ENCODE measurements at regions not wholly inside any gene's neighbourhood (a gene's known extent, or its start where the extent isn't known, plus 50 kb on each side); places are given as distances from the start of the nearest gene placed in this dataset.

GRCh38 chr2:191738003-191738402 lies 60.1 kb downstream of the NABP1 start:
- no peak overlapping the region for H3K27ac ChIP-seq (ENCODE audit: low read depth in 1 of 3, low read length in 2 of 3)
- no peaks in the 10 kb centered on the region for H3K4me1 ChIP-seq (ENCODE audit: control insufficient read depth in 3 of 3, insufficient read depth in 2 of 3, low read depth in 1 of 3, low read length in 2 of 3)
- peaks cover 0 to 3% (median 0%) of the 10 kb centered on the region in 3 donors for H3K27me3 ChIP-seq (ENCODE audit: control insufficient read depth in 3 of 3, insufficient read depth in 3 of 3, low read length in 3 of 3)
- no peak overlapping the region for H3K4me3 ChIP-seq (ENCODE audit: low read depth in 1 of 3, low read length in 3 of 3)
- WGBS, 3 donors, result 85 to 94% (median 91%) methylated on average over 3 of the region's 3 CpGs
- FAIRE-seq, result no peak
- no peak for DNase-seq
- no peaks in the 10 kb centered on the region for H3K36me3 ChIP-seq (ENCODE audit: control insufficient read depth in 3 of 3, insufficient read depth in 2 of 3, low read depth in 1 of 3, low read length in 3 of 3)
- no peaks in the 10 kb centered on the region for H3K9me3 ChIP-seq (ENCODE audit: control insufficient read depth in 2 of 2, insufficient read depth in 1 of 2, low read depth in 1 of 2, low read length in 1 of 2)

DNA sequence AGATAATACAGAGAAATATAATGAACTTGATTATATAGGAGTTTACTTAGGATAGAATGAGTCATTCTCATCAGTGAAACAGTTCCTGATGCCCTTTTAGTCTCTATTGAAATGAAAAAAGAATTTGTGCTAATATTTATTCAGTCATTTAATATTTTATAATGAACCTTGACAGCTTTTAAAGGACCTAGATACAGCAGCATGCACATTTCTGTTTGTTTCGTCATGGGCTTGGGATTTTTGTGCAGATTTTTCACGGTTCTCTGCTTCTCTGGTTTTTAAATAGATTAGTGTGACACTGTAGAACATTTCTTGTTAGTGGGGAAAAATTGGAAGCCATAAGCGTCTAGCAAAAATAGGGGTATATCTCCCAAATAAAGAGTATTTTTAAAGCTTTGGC lies 60.7 kb downstream of the NABP1 start:
- no peaks in the 10 kb centered on the region for H3K36me3 ChIP-seq (ENCODE audit: control insufficient read depth in 3 of 3, insufficient read depth in 2 of 3, low read depth in 1 of 3, low read length in 3 of 3)
- WGBS, 3 donors, result 79 to 88% (median 85%) methylated on average over 3 of the region's 3 CpGs
- H3K27me3 ChIP-seq (ENCODE audit: control insufficient read depth in 3 of 3, insufficient read depth in 3 of 3, low read length in 3 of 3), result peaks cover 0 to 3% (median 0%) of the 10 kb centered on the region in 3 donors
- H3K4me1 ChIP-seq (ENCODE audit: control insufficient read depth in 3 of 3, insufficient read depth in 2 of 3, low read depth in 1 of 3, low read length in 2 of 3), result no peaks in the 10 kb centered on the region
- DNase-seq (no peak), FAIRE-seq (no peak)
- no peaks in the 10 kb centered on the region for H3K9me3 ChIP-seq (ENCODE audit: control insufficient read depth in 2 of 2, insufficient read depth in 1 of 2, low read depth in 1 of 2, low read length in 1 of 2)
- no peak overlapping the region for H3K4me3 ChIP-seq (ENCODE audit: low read depth in 1 of 3, low read length in 3 of 3)
- H3K27ac ChIP-seq (ENCODE audit: low read depth in 1 of 3, low read length in 2 of 3), result no peak overlapping the region

DNA sequence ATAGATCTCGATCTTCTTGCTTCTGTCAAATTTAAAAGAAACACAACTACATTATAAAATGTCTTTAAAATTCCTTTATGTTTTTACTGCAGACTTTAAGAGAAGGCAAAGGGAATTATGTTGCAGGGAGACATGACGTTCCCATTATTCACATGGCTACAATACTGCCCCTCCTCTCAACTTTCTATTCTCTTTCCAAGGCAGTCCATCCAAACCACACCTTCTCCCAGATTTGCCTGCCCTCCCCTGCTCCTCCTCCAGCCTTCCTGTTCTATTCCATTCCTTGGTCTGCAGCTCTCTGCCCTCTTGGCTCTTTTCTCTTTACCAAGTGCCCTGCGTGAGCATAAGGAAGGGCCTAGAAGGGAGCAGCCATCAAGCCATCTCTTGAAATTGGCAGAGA lies 61.3 kb downstream of the NABP1 start:
- no peak for FAIRE-seq
- no peak overlapping the region for H3K4me3 ChIP-seq (ENCODE audit: low read depth in 1 of 3, low read length in 3 of 3)
- H3K27me3 ChIP-seq (ENCODE audit: control insufficient read depth in 3 of 3, insufficient read depth in 3 of 3, low read length in 3 of 3), result peaks cover 0 to 3% (median 0%) of the 10 kb centered on the region in 3 donors
- H3K9me3 ChIP-seq (ENCODE audit: control insufficient read depth in 2 of 2, insufficient read depth in 1 of 2, low read depth in 1 of 2, low read length in 1 of 2), result no peaks in the 10 kb centered on the region
- H3K27ac ChIP-seq (ENCODE audit: low read depth in 1 of 3, low read length in 2 of 3), result no peak overlapping the region
- no peaks in the 10 kb centered on the region for H3K4me1 ChIP-seq (ENCODE audit: control insufficient read depth in 3 of 3, insufficient read depth in 2 of 3, low read depth in 1 of 3, low read length in 2 of 3)
- no peaks in the 10 kb centered on the region for H3K36me3 ChIP-seq (ENCODE audit: control insufficient read depth in 3 of 3, insufficient read depth in 2 of 3, low read depth in 1 of 3, low read length in 3 of 3)
- 75 to 86% (median 84%) methylated on average over 3 of the region's 3 CpGs for WGBS, 3 donors
- DNase-seq, result no peak

DNA sequence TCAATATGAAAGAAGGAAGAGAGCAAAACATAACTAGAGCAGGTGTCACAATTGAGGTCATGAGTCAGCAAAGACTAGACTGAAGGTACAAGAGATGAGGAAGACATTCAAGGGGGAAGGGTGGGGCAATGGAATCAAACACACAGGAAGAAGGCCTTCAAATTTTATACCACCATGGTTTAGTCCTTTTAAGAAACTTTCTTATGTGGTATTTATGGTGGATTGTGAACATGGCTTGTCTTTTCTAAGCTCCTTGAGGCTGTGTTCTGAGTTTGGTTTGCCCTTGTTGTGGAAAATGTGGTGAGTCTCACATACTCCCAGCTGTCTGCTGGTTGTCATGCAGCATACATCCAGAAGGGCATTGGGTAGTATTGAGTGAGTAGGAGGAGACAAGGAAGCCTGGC lies 62.1 kb downstream of the NABP1 start:
- Histone ChIP-seq H3K4me1 (ENCODE audit: control insufficient read depth in 3 of 3, insufficient read depth in 2 of 3, low read depth in 1 of 3, low read length in 2 of 3) (no peaks in the 10 kb centered on the region), H3K27ac (ENCODE audit: low read depth in 1 of 3, low read length in 2 of 3) (no peak overlapping the region), H3K36me3 (ENCODE audit: control insufficient read depth in 3 of 3, insufficient read depth in 2 of 3, low read depth in 1 of 3, low read length in 3 of 3) (no peaks in the 10 kb centered on the region), H3K9me3 (ENCODE audit: control insufficient read depth in 2 of 2, insufficient read depth in 1 of 2, low read depth in 1 of 2, low read length in 1 of 2) (no peaks in the 10 kb centered on the region), H3K4me3 (ENCODE audit: low read depth in 1 of 3, low read length in 3 of 3) (no peak overlapping the region), H3K27me3 (ENCODE audit: control insufficient read depth in 3 of 3, insufficient read depth in 3 of 3, low read length in 3 of 3) (peaks cover 0 to 3% (median 0%) of the 10 kb centered on the region in 3 donors)
- DNase-seq (no peak), FAIRE-seq (no peak)

DNA sequence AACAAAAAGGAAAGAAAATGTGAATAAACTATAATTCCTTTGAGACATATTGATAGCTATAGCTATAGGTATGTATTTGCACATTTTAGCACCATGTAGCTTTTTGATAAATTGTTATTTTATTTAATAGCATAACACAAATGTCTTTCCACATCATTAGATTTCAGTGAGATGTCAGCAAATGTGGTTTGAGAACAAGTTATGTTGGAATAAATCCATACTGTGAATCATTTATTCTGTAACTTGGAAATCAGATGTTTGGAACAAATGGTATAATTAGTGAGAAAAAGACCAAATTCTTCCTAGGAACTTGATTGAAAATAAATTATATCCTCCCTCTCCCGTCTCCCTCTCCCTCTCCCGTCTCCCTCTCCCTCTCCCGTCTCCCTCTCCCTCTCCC lies 62.8 kb downstream of the NABP1 start:
- Histone ChIP-seq H3K27me3 (ENCODE audit: control insufficient read depth in 3 of 3, insufficient read depth in 3 of 3, low read length in 3 of 3) (peaks cover 0 to 3% (median 0%) of the 10 kb centered on the region in 3 donors), H3K36me3 (ENCODE audit: control insufficient read depth in 3 of 3, insufficient read depth in 2 of 3, low read depth in 1 of 3, low read length in 3 of 3) (no peaks in the 10 kb centered on the region), H3K4me1 (ENCODE audit: control insufficient read depth in 3 of 3, insufficient read depth in 2 of 3, low read depth in 1 of 3, low read length in 2 of 3) (no peaks in the 10 kb centered on the region), H3K9me3 (ENCODE audit: control insufficient read depth in 2 of 2, insufficient read depth in 1 of 2, low read depth in 1 of 2, low read length in 1 of 2) (no peaks in the 10 kb centered on the region), H3K4me3 (ENCODE audit: low read depth in 1 of 3, low read length in 3 of 3) (no peak overlapping the region), H3K27ac (ENCODE audit: low read depth in 1 of 3, low read length in 2 of 3) (no peak overlapping the region)
- FAIRE-seq, result no peak
- 71 to 100% (median 100%) methylated on average over 1 to 2 of the region's 3 CpGs for whole genome bisulfite sequencing, 3 donors
- DNase-seq, result no peak

DNA sequence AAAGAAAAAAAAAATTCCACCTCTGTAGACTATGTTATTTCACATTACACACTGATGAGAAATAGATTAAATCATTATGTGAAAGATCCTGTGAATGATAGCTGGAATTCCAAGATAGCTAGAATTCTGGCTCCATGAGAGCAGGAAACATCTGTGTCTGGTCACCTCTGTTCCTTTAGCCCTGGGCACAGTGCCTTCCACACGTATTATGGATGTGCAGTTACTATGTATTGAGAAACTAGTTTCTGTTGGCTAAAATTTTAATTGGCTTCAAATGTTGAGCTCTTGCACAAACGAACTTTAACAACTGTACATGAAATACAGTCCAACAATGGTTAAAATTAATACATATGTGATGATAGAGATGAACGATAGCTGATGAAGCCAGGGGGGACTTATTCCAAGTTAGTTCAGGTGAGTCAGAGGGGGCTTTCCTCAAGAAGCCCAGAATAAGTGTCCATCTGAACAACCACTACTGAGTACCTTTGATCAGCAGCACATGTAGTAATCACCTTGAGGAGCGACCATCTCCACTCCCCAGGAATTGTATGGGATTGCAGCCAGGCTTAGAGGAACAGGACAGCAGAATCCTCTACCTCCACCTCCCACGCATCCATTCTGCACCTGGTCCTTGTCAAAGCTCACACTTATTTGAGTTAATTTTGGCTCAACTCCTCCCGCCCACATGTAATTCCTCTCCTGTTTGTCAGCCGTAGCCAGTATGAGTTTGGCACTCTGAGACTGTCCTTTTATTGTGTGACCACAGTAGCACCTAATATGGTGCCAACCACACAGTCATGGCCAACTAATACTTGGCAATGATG lies 68.6 kb downstream of the NABP1 start:
- no peak for FAIRE-seq

DNA sequence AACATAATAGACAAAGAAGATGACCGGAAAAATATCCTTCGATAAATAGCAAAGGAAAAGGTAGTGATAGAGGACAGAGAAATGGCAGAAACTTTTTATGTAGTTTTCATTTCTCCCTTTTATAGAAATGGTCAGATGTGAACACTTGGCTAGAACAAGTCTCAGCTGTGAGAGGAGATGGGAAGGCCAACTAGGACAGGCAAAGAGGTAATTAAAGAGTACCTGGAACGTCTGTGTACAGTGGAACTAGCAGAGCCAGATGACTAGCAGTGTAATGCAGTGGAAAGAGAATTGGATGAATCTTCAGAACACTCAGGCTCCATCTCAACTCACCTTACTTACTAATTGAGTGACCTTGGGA lies 69.2 kb downstream of the NABP1 start:
- Histone ChIP-seq H3K9me3 (ENCODE audit: control insufficient read depth in 2 of 2, insufficient read depth in 1 of 2, low read depth in 1 of 2, low read length in 1 of 2) (no peaks in the 10 kb centered on the region), H3K27ac (ENCODE audit: low read depth in 1 of 3, low read length in 2 of 3) (no peak overlapping the region), H3K4me3 (ENCODE audit: low read depth in 1 of 3, low read length in 3 of 3) (no peak overlapping the region), H3K4me1 (ENCODE audit: control insufficient read depth in 3 of 3, insufficient read depth in 2 of 3, low read depth in 1 of 3, low read length in 2 of 3) (no peaks in the 10 kb centered on the region), H3K27me3 (ENCODE audit: control insufficient read depth in 3 of 3, insufficient read depth in 3 of 3, low read length in 3 of 3) (no peaks in the 10 kb centered on the region), H3K36me3 (ENCODE audit: control insufficient read depth in 3 of 3, insufficient read depth in 2 of 3, low read depth in 1 of 3, low read length in 3 of 3) (no peaks in the 10 kb centered on the region)
- no peak for DNase-seq
- FAIRE-seq, result no peak
- WGBS, 3 donors, result 88 to 89% (median 88%) methylated on average over 3 of the region's 3 CpGs

More for the DNA sequence above, 68.6 kb downstream of the NABP1 start:
- Histone ChIP-seq H3K27ac (ENCODE audit: low read depth in 1 of 3, low read length in 2 of 3) (no peak overlapping the region), H3K9me3 (ENCODE audit: control insufficient read depth in 2 of 2, insufficient read depth in 1 of 2, low read depth in 1 of 2, low read length in 1 of 2) (no peaks in the 10 kb centered on the region), H3K4me1 (ENCODE audit: control insufficient read depth in 3 of 3, insufficient read depth in 2 of 3, low read depth in 1 of 3, low read length in 2 of 3) (no peaks in the 10 kb centered on the region), H3K36me3 (ENCODE audit: control insufficient read depth in 3 of 3, insufficient read depth in 2 of 3, low read depth in 1 of 3, low read length in 3 of 3) (no peaks in the 10 kb centered on the region), H3K27me3 (ENCODE audit: control insufficient read depth in 3 of 3, insufficient read depth in 3 of 3, low read length in 3 of 3) (no peaks in the 10 kb centered on the region), H3K4me3 (ENCODE audit: low read depth in 1 of 3, low read length in 3 of 3) (no peak overlapping the region)
- no peak for DNase-seq
- WGBS, 3 donors, result 74 to 79% (median 77%) methylated on average over 7 of the region's 7 CpGs

- Histone ChIP-seq H3K4me1 (ENCODE audit: control insufficient read depth in 3 of 3, insufficient read depth in 2 of 3, low read depth in 1 of 3, low read length in 2 of 3) (no peaks in the 10 kb centered on the region), H3K27me3 (ENCODE audit: control insufficient read depth in 3 of 3, insufficient read depth in 3 of 3, low read length in 3 of 3) (no peaks in the 10 kb centered on the region), H3K9me3 (ENCODE audit: control insufficient read depth in 2 of 2, insufficient read depth in 1 of 2, low read depth in 1 of 2, low read length in 1 of 2) (no peaks in the 10 kb centered on the region), H3K27ac (ENCODE audit: low read depth in 1 of 3, low read length in 2 of 3) (no peak overlapping the region), H3K4me3 (ENCODE audit: low read depth in 1 of 3, low read length in 3 of 3) (no peak overlapping the region), H3K36me3 (ENCODE audit: control insufficient read depth in 3 of 3, insufficient read depth in 2 of 3, low read depth in 1 of 3, low read length in 3 of 3) (no peaks in the 10 kb centered on the region)
- DNase-seq (no peak), FAIRE-seq (no peak)
- WGBS, 3 donors, result 67 to 76% (median 71%) methylated on average over 3 of the region's 3 CpGs
Observed at GRCh38 chr2:191748059-191748461, 70.1 kb downstream of the NABP1 start.
